B cell (primary cell): ENCODE measurements at regions not wholly inside any gene's neighbourhood (a gene's known extent, or its start where the extent isn't known, plus 50 kb on each side); places are given as distances from the start of the nearest gene placed in this dataset.

Experiments used
- CTCF ChIP-seq: fragments of 200-600 bp; IDR thresholded peaks from one replicate; pipeline ENCODE4 v1.8.0; 2022; ENCODE audit warnings: antibody characterized with exemption, mild to moderate bottlenecking
- EZH2 ChIP-seq: IDR thresholded peaks from 2 replicates; pipeline ENCODE4 v1.6.1; 2012; ENCODE audit warnings: borderline replicate concordance, low read depth, mild to moderate bottlenecking, moderate library complexity, low read length; ENCODE audit not compliant: insufficient read depth, poor library complexity, severe bottlenecking

- TF ChIP-seq CTCF: no peak
- TF ChIP-seq EZH2: no peak
These were observed 63.4 kb upstream of the PITX1 start for GRCh38 chr5:135097390-135097789.
